ENCODE measurements at regions not wholly inside any gene's neighbourhood (a gene's known extent, or its start where the extent isn't known, plus 50 kb on each side); places are given as distances from the start of the nearest gene placed in this dataset.

DNA sequence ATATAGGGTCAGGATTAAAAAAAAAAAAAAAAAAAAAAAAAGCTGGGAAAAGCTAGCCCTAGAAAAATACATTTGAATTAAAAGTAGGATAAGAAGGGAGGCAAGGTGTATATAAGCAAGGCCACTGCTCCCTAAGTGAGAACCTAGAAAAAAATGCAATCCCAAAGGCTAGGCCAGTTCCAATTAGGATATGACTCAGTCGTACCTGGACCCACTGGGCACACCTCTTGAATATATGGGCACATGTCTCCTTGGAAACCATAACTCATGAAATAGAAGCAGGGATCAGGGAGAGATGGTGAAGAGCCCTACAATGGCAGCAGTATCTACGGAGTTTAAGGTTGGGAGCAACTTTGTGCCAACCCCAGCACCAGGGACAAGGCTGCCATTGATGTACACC, 314.1 kb upstream of the IL12A start (continued):
- TF ChIP-seq, protein P1, sequence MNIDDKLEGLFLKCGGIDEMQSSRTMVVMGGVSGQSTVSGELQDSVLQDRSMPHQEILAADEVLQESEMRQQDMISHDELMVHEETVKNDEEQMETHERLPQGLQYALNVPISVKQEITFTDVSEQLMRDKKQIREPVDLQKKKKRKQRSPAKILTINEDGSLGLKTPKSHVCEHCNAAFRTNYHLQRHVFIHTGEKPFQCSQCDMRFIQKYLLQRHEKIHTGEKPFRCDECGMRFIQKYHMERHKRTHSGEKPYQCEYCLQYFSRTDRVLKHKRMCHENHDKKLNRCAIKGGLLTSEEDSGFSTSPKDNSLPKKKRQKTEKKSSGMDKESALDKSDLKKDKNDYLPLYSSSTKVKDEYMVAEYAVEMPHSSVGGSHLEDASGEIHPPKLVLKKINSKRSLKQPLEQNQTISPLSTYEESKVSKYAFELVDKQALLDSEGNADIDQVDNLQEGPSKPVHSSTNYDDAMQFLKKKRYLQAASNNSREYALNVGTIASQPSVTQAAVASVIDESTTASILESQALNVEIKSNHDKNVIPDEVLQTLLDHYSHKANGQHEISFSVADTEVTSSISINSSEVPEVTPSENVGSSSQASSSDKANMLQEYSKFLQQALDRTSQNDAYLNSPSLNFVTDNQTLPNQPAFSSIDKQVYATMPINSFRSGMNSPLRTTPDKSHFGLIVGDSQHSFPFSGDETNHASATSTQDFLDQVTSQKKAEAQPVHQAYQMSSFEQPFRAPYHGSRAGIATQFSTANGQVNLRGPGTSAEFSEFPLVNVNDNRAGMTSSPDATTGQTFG (tag by site-specific recombination; IDR thresholded peaks at IDR 0.05; ENCODE audit: borderline replicate concordance): no peak
- TF ChIP-seq ZNF624 (tag by site-specific recombination; IDR thresholded peaks at IDR 0.05): no peak
- TF ChIP-seq, protein P2, sequence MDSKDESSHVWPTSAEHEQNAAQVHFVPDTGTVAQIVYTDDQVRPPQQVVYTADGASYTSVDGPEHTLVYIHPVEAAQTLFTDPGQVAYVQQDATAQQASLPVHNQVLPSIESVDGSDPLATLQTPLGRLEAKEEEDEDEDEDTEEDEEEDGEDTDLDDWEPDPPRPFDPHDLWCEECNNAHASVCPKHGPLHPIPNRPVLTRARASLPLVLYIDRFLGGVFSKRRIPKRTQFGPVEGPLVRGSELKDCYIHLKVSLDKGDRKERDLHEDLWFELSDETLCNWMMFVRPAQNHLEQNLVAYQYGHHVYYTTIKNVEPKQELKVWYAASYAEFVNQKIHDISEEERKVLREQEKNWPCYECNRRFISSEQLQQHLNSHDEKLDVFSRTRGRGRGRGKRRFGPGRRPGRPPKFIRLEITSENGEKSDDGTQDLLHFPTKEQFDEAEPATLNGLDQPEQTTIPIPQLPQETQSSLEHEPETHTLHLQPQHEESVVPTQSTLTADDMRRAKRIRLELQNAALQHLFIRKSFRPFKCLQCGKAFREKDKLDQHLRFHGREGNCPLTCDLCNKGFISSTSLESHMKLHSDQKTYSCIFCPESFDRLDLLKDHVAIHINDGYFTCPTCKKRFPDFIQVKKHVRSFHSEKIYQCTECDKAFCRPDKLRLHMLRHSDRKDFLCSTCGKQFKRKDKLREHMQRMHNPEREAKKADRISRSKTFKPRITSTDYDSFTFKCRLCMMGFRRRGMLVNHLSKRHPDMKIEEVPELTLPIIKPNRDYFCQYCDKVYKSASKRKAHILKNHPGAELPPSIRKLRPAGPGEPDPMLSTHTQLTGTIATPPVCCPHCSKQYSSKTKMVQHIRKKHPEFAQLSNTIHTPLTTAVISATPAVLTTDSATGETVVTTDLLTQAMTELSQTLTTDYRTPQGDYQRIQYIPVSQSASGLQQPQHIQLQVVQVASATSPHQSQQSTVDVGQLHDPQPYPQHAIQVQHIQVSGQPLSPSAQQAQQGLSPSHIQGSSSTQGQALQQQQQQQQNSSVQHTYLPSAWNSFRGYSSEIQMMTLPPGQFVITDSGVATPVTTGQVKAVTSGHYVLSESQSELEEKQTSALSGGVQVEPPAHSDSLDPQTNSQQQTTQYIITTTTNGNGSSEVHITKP (tag by site-specific recombination; IDR thresholded peaks at IDR 0.05): no peak
- TF ChIP-seq, protein P3, sequence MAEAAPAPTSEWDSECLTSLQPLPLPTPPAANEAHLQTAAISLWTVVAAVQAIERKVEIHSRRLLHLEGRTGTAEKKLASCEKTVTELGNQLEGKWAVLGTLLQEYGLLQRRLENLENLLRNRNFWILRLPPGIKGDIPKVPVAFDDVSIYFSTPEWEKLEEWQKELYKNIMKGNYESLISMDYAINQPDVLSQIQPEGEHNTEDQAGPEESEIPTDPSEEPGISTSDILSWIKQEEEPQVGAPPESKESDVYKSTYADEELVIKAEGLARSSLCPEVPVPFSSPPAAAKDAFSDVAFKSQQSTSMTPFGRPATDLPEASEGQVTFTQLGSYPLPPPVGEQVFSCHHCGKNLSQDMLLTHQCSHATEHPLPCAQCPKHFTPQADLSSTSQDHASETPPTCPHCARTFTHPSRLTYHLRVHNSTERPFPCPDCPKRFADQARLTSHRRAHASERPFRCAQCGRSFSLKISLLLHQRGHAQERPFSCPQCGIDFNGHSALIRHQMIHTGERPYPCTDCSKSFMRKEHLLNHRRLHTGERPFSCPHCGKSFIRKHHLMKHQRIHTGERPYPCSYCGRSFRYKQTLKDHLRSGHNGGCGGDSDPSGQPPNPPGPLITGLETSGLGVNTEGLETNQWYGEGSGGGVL (tag by site-specific recombination; IDR thresholded peaks at IDR 0.05): no peak

- Histone ChIP-seq H3K9me3 (ENCODE audit: control insufficient read depth, insufficient read depth, low read depth, low read length) (no peaks in the 10 kb centered on the region), H3K27ac (ENCODE audit: extremely low read depth, low read depth, low read length) (no peak overlapping the region), H3K4me3 (ENCODE audit: low read depth, low read length) (no peak overlapping the region), H3K36me3 (ENCODE audit: control insufficient read depth in 2 of 2, insufficient read depth in 1 of 2, low read length in 2 of 2) (no peaks in the 10 kb centered on the region), H3K4me1 (ENCODE audit: control insufficient read depth, insufficient read depth, low read length) (peaks cover 4% of the 10 kb centered on the region)
- POLR2A ChIA-PET: no interaction called here
- TF ChIP-seq ZNF391 (tag by site-specific recombination; IDR thresholded peaks at IDR 0.05; ENCODE audit: borderline replicate concordance, low read depth) (no peak), GLIS2 (tag by site-specific recombination; IDR thresholded peaks at IDR 0.05) (no peak), ZNF175 (tag by site-specific recombination; IDR thresholded peaks at IDR 0.05) (no peak), ZNF19 (tag by site-specific recombination; IDR thresholded peaks at IDR 0.05; ENCODE audit: low read depth) (no peak), ZNF677 (tag by site-specific recombination; IDR thresholded peaks at IDR 0.05) (no peak), ZNF423 (tag by site-specific recombination; IDR thresholded peaks at IDR 0.05) (no peak), ZNF221 (tag by site-specific recombination; IDR thresholded peaks at IDR 0.05; ENCODE audit: borderline replicate concordance) (no peak), ZNF112 (tag by site-specific recombination; IDR thresholded peaks at IDR 0.05) (no peak), ZNF449 (tag by site-specific recombination; IDR thresholded peaks at IDR 0.05) (no peak), ZNF558 (tag by site-specific recombination; IDR thresholded peaks at IDR 0.05) (no peak), ZBTB48 (tag by site-specific recombination; IDR thresholded peaks at IDR 0.05) (no peak), GLI4 (tag by site-specific recombination; IDR thresholded peaks at IDR 0.05) (no peak), ZNF621 (tag by site-specific recombination; IDR thresholded peaks at IDR 0.05) (no peak), OVOL3 (tag by site-specific recombination; IDR thresholded peaks at IDR 0.05) (no peak), ZNF2 (tag by site-specific recombination; IDR thresholded peaks at IDR 0.05) (no peak), BCL11A (tag by site-specific recombination; IDR thresholded peaks at IDR 0.05; ENCODE audit: low read depth) (no peak), BCL6B (tag by site-specific recombination; IDR thresholded peaks at IDR 0.05) (no peak), ZNF664 (tag by site-specific recombination; IDR thresholded peaks at IDR 0.05) (no peak)
- TF ChIP-seq, protein P4, sequence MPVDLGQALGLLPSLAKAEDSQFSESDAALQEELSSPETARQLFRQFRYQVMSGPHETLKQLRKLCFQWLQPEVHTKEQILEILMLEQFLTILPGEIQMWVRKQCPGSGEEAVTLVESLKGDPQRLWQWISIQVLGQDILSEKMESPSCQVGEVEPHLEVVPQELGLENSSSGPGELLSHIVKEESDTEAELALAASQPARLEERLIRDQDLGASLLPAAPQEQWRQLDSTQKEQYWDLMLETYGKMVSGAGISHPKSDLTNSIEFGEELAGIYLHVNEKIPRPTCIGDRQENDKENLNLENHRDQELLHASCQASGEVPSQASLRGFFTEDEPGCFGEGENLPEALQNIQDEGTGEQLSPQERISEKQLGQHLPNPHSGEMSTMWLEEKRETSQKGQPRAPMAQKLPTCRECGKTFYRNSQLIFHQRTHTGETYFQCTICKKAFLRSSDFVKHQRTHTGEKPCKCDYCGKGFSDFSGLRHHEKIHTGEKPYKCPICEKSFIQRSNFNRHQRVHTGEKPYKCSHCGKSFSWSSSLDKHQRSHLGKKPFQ (tag by site-specific recombination; IDR thresholded peaks at IDR 0.05): no peak
- TF ChIP-seq, protein P5, sequence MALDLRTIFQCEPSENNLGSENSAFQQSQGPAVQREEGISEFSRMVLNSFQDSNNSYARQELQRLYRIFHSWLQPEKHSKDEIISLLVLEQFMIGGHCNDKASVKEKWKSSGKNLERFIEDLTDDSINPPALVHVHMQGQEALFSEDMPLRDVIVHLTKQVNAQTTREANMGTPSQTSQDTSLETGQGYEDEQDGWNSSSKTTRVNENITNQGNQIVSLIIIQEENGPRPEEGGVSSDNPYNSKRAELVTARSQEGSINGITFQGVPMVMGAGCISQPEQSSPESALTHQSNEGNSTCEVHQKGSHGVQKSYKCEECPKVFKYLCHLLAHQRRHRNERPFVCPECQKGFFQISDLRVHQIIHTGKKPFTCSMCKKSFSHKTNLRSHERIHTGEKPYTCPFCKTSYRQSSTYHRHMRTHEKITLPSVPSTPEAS (tag by site-specific recombination; IDR thresholded peaks at IDR 0.05): no peak
- CTCF ChIA-PET: interaction anchor here (0.5 kb wide), 1 partner anchor 69 kb away, joined by 4 read pairs; no protein-coding TSS in a partner anchor
These were observed 313.4 kb upstream of the IL12A start for GRCh38 chr3:159675285-159675684.

All from HEK293 (cell line).